ENCODE measurements at regions not wholly inside any gene's neighbourhood (a gene's known extent, or its start where the extent isn't known, plus 50 kb on each side); places are given as distances from the start of the nearest gene placed in this dataset.

DNA sequence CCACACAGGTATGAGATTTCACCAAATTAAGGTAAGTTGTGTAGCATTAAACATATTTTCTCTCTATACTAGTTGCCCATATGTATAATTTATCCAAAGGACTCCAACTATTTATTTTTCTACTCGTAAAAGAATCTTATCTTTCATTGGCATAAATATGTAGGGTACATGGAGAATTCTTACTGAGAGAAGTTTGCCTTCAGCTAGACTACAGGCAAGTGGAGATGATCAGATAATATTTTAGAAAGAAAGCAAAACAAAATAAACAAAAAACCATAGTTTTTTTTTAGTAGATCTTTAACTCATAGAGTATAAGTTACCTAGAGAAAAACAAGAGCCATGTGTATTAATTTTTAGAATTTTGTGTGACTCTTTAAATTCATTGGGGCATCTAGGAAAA, 743.1 kb upstream of the ARRDC3 start:
- H3K9me3 Mint-ChIP-seq (ENCODE audit: low read depth) = no peaks in the 10 kb centered on the region
- TF ChIP-seq, protein P1, sequence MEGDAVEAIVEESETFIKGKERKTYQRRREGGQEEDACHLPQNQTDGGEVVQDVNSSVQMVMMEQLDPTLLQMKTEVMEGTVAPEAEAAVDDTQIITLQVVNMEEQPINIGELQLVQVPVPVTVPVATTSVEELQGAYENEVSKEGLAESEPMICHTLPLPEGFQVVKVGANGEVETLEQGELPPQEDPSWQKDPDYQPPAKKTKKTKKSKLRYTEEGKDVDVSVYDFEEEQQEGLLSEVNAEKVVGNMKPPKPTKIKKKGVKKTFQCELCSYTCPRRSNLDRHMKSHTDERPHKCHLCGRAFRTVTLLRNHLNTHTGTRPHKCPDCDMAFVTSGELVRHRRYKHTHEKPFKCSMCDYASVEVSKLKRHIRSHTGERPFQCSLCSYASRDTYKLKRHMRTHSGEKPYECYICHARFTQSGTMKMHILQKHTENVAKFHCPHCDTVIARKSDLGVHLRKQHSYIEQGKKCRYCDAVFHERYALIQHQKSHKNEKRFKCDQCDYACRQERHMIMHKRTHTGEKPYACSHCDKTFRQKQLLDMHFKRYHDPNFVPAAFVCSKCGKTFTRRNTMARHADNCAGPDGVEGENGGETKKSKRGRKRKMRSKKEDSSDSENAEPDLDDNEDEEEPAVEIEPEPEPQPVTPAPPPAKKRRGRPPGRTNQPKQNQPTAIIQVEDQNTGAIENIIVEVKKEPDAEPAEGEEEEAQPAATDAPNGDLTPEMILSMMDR (IDR thresholded peaks at IDR 0.05; ENCODE audit: unreplicated experiment) = no peak
- H3K27me3 Mint-ChIP-seq = no peaks in the 10 kb centered on the region
- no peak overlapping the region for H3K4me3 Mint-ChIP-seq (ENCODE audit: low read depth)
- H3K27ac Mint-ChIP-seq = no peak overlapping the region
- no peaks in the 10 kb centered on the region for H3K36me3 Mint-ChIP-seq (ENCODE audit: insufficient read depth)
- no peaks in the 10 kb centered on the region for H3K4me1 Mint-ChIP-seq (ENCODE audit: low read depth)
- no peak for DNase-seq (ENCODE audit: low spot score, unreplicated experiment)

DNA sequence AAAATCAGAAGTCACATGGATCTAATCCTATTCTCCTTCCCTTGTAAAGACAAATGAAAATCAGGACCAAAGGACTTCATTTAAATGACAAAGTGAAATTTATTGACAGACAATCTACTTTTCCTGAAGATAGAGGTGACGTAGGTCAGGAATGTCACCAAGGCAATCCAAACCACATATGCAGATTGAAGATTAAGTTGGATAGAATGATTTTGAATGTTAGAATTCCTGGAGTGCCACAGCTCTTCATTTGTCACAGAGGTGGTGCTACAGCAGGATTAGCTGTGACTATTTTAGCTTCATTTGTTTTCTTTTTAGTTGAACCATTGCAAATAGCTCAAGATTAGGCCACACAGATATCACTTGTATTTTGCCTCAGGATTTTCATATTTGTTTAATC, 736.0 kb upstream of the ARRDC3 start:
- Mint-ChIP-seq H3K4me3 (ENCODE audit: low read depth) (no peak overlapping the region), H3K27ac (no peak overlapping the region), H3K4me1 (ENCODE audit: low read depth) (peaks cover 1% of the 10 kb centered on the region), H3K27me3 (no peaks in the 10 kb centered on the region), H3K9me3 (ENCODE audit: low read depth) (no peaks in the 10 kb centered on the region), H3K36me3 (ENCODE audit: insufficient read depth) (no peaks in the 10 kb centered on the region)
- TF ChIP-seq, protein P1 (IDR thresholded peaks at IDR 0.05; ENCODE audit: unreplicated experiment) = no peak
- DNase-seq (ENCODE audit: low spot score, unreplicated experiment) = no peak

DNA sequence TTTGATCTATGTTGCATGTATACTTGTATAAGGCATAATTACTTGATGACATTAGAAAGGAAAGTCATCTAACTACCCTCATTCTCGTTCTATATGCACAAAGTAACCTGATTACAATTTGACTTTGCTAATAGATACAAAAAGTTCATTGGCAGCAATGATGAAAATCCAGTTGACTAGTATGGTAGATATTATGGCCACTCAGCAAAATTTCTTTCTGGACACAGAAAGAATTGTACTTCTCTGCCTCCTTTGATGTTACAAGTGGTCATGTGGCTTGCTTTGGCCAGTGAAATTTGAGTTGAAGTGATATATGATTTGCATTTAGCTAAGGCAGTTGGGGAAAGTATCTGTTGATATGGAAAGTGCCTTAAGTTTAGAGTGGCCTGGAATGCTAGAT, 723.7 kb upstream of the ARRDC3 start:
- no peak overlapping the region for H3K27ac Mint-ChIP-seq
- no peak overlapping the region for H3K4me3 Mint-ChIP-seq (ENCODE audit: low read depth)
- H3K9me3 Mint-ChIP-seq (ENCODE audit: low read depth) = peaks cover 5% of the 10 kb centered on the region
- no peaks in the 10 kb centered on the region for H3K4me1 Mint-ChIP-seq (ENCODE audit: low read depth)
- no peak for DNase-seq (ENCODE audit: low spot score, unreplicated experiment)
- TF ChIP-seq, protein P1 (IDR thresholded peaks at IDR 0.05; ENCODE audit: unreplicated experiment) = no peak
- no peaks in the 10 kb centered on the region for H3K27me3 Mint-ChIP-seq
- no peaks in the 10 kb centered on the region for H3K36me3 Mint-ChIP-seq (ENCODE audit: insufficient read depth)

DNA sequence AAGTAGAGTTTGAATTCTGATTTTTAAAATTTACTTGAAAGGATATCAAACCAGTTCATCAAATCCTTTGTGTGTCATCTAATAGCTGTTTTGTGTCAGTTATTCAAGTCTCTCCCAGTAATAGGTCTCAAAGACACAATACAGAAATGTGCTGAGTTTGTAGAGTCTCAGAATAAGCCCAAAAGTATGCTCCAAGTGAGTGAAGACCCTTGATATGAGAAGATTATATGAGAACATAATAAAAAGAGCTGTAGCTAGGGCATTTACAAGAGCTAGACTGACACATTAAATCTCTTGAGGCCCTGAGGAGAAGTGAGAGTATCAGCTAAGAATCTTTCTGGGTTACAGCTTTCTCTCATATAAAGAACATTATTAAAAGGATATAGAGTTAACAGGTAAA, 721.0 kb upstream of the ARRDC3 start:
- TF ChIP-seq, protein P1 (IDR thresholded peaks at IDR 0.05; ENCODE audit: unreplicated experiment) = no peak
- Mint-ChIP-seq H3K27ac (no peak overlapping the region), H3K9me3 (ENCODE audit: low read depth) (peaks cover 5% of the 10 kb centered on the region), H3K27me3 (no peaks in the 10 kb centered on the region), H3K36me3 (ENCODE audit: insufficient read depth) (no peaks in the 10 kb centered on the region), H3K4me3 (ENCODE audit: low read depth) (no peak overlapping the region), H3K4me1 (ENCODE audit: low read depth) (no peaks in the 10 kb centered on the region)
- DNase-seq (ENCODE audit: low spot score, unreplicated experiment) = no peak

DNA sequence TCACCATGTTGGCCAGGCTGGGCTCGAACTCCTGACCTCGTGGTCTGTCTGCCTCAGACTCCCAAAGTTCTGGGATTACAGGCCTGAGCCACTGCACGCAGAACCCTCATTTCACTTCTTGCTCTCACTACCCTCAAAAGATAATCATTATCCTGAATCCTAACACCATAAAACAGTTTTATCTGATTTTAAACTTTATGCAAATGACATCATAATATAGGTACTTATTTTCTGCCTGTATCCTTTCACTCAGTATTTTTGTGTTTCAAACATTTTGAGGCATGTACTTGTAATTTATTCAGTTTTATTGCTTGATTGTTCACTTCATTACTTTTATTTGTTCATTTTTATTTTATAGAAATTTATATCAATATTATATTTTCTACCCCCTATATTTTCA, 719.2 kb upstream of the ARRDC3 start:
- Mint-ChIP-seq H3K4me3 (ENCODE audit: low read depth) (no peak overlapping the region), H3K9me3 (ENCODE audit: low read depth) (peaks cover 5% of the 10 kb centered on the region), H3K27me3 (no peaks in the 10 kb centered on the region), H3K36me3 (ENCODE audit: insufficient read depth) (no peaks in the 10 kb centered on the region), H3K4me1 (ENCODE audit: low read depth) (no peaks in the 10 kb centered on the region), H3K27ac (no peak overlapping the region)
- TF ChIP-seq, protein P1 (IDR thresholded peaks at IDR 0.05; ENCODE audit: unreplicated experiment) = no peak
- DNase-seq (ENCODE audit: low spot score, unreplicated experiment) = no peak
